ENCODE measurements at regions not wholly inside any gene's neighbourhood (a gene's known extent, or its start where the extent isn't known, plus 50 kb on each side); places are given as distances from the start of the nearest gene placed in this dataset.

DNA sequence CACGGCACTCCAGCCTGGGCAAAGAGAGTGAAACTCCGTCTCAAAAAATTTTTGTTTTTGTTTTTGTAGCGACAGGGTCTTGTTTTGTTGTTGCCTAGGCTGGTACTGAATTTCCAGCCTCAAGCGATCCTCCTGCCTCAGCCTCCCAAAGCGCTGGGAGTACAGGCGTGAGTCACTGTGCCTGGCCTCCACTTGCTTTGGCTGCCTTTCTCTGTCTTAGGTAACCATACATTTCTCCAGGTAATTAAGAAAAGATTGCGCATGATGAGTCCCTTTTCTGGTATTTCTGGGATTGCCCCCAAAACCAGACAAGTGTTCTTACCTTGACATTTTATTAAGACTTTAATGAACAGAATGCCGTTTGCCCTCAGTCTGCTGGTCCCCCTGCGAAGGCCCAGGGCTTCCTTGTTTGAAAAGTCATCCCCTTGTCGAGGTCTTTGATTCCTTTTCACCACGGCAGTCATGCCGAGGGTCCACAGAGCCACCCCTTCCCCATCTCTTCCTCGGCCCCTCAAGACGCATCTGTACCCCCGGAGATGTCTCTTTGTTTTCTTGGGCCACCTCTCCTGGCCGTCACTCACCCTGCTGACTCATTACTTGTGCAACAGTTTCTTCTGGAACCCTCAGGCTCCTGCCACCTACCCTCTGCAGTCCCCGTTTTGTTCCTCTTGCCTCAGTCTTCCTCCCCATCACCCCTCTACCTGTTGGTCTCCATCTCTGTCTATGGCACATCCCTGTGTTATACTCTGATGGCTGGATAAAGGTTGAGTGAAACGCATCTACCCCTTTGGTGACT is 151.0 kb downstream of the SEC14L1 start:
- DNase-seq (no peak), ATAC-seq (ENCODE audit: low read depth) (no peak)
- Mint-ChIP-seq H3K36me3 (ENCODE audit: low read depth) (no peaks in the 10 kb centered on the region), H3K9me3 (no peaks in the 10 kb centered on the region), H3K27ac (no peak overlapping the region), H3K4me1 (no peaks in the 10 kb centered on the region), H3K4me3 (no peak overlapping the region), H3K27me3 (peaks cover 3% of the 10 kb centered on the region)
- intact Hi-C loops (cut with micrococcal nuclease), result no loop called here
- TF ChIP-seq, protein P1, sequence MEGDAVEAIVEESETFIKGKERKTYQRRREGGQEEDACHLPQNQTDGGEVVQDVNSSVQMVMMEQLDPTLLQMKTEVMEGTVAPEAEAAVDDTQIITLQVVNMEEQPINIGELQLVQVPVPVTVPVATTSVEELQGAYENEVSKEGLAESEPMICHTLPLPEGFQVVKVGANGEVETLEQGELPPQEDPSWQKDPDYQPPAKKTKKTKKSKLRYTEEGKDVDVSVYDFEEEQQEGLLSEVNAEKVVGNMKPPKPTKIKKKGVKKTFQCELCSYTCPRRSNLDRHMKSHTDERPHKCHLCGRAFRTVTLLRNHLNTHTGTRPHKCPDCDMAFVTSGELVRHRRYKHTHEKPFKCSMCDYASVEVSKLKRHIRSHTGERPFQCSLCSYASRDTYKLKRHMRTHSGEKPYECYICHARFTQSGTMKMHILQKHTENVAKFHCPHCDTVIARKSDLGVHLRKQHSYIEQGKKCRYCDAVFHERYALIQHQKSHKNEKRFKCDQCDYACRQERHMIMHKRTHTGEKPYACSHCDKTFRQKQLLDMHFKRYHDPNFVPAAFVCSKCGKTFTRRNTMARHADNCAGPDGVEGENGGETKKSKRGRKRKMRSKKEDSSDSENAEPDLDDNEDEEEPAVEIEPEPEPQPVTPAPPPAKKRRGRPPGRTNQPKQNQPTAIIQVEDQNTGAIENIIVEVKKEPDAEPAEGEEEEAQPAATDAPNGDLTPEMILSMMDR (IDR thresholded peaks at IDR 0.05), result no peak
- CTCF ChIA-PET, result no interaction called here
- POLR2A ChIA-PET, result no interaction called here

DNA sequence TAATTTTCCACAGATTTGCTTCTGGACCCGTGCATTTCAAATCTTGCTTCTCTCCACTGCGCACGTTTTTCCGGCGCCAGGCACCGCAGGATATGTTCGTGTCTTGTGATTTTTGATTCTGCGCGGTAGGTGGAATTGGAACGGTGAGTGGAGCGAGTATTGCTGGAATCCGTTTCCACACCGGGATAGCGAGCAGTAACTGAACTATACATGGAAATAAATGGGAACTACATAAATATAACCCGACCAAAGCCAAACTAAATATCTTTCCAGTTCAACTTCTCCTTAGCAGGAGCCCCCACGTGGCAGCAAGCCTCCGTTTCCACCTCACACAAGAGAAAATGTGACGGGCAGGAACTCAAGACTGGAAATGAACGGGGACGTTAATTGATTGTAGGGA is 154.0 kb downstream of the SEC14L1 start:
- ChIA-PET CTCF (no interaction called here), POLR2A (no interaction called here)
- ATAC-seq (ENCODE audit: low read depth) (no peak), DNase-seq (no peak)
- no peaks in the 10 kb centered on the region for H3K36me3 Mint-ChIP-seq (ENCODE audit: low read depth)
- H3K27ac Mint-ChIP-seq, result no peak overlapping the region
- H3K4me1 Mint-ChIP-seq, result no peaks in the 10 kb centered on the region
- H3K9me3 Mint-ChIP-seq, result no peaks in the 10 kb centered on the region
- intact Hi-C loops (cut with micrococcal nuclease), result no loop called here
- H3K4me3 Mint-ChIP-seq, result no peak overlapping the region
- H3K27me3 Mint-ChIP-seq, result peaks cover 4% of the 10 kb centered on the region
- TF ChIP-seq, protein P1 (IDR thresholded peaks at IDR 0.05), result no peak

DNA sequence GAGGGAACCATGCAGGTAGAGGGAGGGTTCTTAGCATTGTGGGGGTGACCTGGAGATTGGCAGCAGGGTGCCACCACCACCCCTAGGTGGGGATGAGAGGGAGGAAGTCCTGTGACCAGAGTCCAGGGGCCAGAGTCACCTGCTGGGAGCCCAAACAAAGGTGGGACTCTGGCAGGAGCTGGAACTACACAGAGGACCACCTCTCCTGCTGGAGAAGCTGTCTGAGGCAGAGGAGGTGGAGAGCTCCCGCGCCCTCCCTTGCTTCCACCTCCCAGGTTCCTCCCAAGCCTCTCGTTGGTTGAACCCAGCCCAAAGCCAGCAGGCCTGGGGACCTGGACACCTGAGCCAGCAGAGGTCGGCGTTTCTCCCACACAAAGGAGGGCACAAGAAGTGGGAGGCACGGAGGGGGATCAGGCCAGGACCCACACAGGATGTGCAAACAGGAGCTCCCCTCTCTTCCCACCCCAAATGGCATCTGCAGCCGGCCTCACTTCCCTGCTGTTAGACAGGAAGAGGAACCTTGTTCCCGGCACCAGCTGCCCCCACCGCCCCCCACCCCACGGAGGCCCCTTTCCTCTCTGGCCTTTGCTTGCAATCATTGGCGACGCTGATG is 154.6 kb downstream of the SEC14L1 start:
- TF ChIP-seq, protein P1 (IDR thresholded peaks at IDR 0.05), result no peak
- intact Hi-C loops (cut with micrococcal nuclease), result no loop called here
- no peaks in the 10 kb centered on the region for H3K9me3 Mint-ChIP-seq
- no peak for DNase-seq
- no peaks in the 10 kb centered on the region for H3K4me1 Mint-ChIP-seq
- H3K4me3 Mint-ChIP-seq, result no peak overlapping the region
- ChIA-PET CTCF (no interaction called here), POLR2A (no interaction called here)
- ATAC-seq (ENCODE audit: low read depth), result no peak
- H3K27me3 Mint-ChIP-seq, result peaks cover 4% of the 10 kb centered on the region
- H3K27ac Mint-ChIP-seq, result no peak overlapping the region
- H3K36me3 Mint-ChIP-seq (ENCODE audit: low read depth), result no peaks in the 10 kb centered on the region

DNA sequence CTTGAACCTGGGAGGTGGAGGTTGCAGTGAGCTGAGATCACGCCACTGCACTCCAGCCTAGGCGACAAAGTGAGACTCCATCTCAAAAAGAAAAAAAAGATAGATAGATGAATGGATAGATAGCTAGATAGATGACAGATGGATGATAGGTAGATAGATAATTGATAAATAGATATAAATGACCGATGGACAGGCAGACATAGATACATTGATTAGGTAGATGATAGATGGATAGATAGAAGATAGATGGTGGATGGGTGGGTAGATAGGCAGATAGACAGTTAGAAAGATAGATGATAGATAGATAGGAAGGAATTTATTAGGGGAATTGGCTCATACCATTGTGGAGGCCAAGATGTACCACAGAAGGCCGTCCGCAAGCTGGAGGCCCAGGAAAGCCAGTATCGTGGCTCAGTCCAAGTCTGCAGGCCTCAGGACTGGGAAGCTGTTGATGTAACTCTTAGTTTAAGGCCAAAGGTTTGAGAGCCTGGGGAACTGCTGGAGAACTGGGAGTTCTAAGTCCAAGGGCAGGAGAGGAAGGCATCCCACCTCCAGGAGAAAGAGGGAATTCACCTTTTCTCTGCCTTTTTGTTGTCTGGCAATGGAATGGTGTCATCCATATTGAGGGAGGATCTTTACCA is 156.1 kb downstream of the SEC14L1 start:
- Mint-ChIP-seq H3K27me3 (peaks cover 4% of the 10 kb centered on the region), H3K36me3 (ENCODE audit: low read depth) (no peaks in the 10 kb centered on the region), H3K27ac (no peak overlapping the region), H3K9me3 (no peaks in the 10 kb centered on the region), H3K4me3 (no peak overlapping the region), H3K4me1 (no peaks in the 10 kb centered on the region)
- TF ChIP-seq, protein P1 (IDR thresholded peaks at IDR 0.05), result no peak
- DNase-seq (no peak), ATAC-seq (ENCODE audit: low read depth) (no peak)
- intact Hi-C loops (cut with micrococcal nuclease), result no loop called here
- CTCF ChIA-PET, result no interaction called here
- POLR2A ChIA-PET, result no interaction called here

Data from activated B cell treated with CpG ODN at 0.5 μM for 24 hours (primary cell).